ENCODE measurements at regions not wholly inside any gene's neighbourhood (a gene's known extent, or its start where the extent isn't known, plus 50 kb on each side); places are given as distances from the start of the nearest gene placed in this dataset.
"Not testable (repeated sequence)": the region's sequence is repeated elsewhere in the genome, so short reads cannot be mapped to it uniquely, and the experiment has no call there.

DNA sequence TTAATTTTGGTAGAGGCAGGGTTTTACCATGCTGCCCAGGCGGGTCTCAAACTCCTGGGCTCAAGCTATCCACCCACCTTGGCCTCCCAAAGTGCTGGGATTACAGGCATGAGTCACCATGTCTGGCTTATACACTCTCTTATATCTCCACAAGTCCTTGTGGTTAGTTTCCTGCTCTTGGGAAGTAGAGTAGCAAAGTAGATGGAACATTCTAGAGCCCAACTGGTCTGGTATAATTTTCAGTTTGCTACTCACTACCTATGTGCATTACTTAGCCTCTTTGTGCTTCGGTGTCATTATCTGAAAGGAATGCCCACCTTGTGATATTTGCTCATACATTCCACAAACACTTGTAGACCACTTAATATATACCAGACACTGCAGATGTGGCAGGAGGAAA is 96.6 kb upstream of the IPO9 start:
- TF ChIP-seq, protein P1, sequence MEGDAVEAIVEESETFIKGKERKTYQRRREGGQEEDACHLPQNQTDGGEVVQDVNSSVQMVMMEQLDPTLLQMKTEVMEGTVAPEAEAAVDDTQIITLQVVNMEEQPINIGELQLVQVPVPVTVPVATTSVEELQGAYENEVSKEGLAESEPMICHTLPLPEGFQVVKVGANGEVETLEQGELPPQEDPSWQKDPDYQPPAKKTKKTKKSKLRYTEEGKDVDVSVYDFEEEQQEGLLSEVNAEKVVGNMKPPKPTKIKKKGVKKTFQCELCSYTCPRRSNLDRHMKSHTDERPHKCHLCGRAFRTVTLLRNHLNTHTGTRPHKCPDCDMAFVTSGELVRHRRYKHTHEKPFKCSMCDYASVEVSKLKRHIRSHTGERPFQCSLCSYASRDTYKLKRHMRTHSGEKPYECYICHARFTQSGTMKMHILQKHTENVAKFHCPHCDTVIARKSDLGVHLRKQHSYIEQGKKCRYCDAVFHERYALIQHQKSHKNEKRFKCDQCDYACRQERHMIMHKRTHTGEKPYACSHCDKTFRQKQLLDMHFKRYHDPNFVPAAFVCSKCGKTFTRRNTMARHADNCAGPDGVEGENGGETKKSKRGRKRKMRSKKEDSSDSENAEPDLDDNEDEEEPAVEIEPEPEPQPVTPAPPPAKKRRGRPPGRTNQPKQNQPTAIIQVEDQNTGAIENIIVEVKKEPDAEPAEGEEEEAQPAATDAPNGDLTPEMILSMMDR (conservative IDR thresholded peaks at IDR 0.05) = no peak
- TF ChIP-seq ZFX (IDR thresholded peaks at IDR 0.05) = no peak
- H3K27ac ChIP-seq = no peak overlapping the region

DNA sequence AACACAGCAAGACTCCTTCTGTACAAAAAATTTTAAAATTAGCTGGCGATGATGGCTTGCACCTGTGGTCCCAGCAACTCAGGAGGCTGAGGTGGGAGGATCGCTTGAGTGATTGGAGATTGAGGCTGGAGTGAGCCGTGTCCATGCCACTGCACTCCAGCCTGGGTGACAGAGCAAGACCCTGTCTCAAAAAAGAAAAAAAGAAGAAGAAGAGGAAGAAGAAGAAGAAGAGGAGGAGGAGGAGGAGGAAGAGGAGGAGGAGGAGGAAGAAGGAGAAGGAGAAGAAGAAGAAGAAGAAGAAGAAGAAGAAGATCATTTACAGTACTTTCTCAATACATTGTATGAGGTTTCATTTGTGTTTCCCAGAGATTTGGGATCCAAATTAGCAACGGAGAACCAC is 94.7 kb upstream of the IPO9 start:
- not testable (repeated sequence) for H3K27ac ChIP-seq

DNA sequence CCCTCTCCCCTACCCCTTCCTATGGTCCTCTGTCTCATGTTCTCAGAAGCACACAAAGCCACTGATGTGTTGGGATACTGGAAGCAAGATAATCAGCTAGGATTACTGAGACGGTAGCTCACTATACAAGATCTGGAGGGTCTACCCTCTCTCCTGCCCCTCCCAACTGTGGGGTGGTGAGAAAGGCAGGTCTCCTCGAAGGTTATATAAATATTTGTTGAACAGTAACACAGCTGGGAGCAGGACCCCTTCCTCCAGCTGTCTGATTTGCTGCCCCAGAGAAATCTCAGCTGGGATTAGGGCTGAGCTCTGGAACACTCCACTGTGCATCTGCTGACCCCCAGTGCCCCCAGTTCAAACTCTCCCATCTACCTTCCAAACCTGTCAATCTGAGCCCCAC is 94.2 kb upstream of the IPO9 start:
- H3K27ac ChIP-seq = no peak overlapping the region
- TF ChIP-seq, protein P1 (conservative IDR thresholded peaks at IDR 0.05) = no peak
- no peak for TF ChIP-seq ZFX (IDR thresholded peaks at IDR 0.05)

DNA sequence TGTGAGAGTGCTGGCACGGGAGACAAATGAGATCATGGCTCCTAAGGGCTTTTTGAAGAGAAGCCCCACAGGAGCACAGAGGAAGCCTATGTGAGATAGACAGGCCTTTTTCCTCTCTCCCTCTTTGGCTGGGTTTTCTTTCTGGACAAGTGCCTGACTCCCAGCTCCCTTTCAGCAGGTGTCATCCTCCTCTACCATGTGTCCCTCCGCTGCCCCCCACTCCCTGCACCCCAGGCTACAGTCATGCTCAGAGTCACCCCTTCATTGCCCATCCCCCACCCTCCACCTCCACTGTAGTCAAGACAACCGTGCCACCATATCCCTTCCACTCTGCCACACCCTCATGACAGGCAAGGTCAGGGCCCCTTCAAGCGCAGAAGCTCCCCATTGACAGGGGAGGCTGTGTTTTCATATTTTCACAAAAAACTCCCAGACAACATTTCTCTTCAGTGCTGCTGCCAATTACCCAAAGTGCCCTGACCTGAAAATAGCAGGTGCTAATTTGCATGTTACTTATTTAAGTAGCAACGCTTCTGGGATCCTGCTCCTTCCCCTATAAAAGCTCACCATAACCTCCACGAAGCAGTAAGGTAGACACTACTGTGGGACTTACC is 92.1 kb upstream of the IPO9 start:
- no peak for TF ChIP-seq ZFX (IDR thresholded peaks at IDR 0.05)
- TF ChIP-seq, protein P1 (conservative IDR thresholded peaks at IDR 0.05) = no peak
- H3K27ac ChIP-seq = no peak overlapping the region

DNA sequence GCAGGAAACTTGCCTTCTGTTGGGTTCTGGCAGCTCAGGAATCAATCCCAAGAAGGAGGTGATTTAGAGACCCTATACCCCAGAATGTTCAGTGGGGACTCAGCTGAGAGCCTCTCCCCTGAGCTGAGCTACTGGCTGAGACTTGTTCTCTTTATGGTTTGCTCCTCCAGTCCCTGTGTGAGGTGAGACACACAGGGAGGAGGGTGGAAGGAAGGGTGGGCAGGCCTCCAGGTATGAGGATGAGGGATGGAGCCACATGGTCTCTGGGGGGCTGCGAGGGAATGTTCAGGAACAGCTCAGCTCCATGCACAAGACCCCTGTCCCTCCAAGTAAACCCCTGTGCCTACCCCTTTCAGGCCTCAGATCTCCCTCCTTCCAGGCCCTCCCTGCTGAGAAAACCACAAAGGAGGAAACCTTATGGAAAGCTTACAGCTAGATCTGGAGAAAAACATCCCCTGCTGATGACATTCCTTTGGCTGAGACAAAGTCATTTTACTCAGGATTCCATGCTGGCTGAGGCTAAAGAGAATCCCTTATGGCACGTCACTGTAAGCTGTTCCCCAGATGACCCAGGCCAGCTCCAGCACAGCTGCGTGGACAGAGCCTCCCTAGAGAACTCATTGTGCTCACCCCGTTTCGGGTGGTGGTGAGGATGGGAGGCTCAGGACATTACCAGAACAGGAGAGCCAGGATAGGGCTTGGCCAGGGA is 91.5 kb upstream of the IPO9 start:
- no peak overlapping the region for H3K27ac ChIP-seq
- no peak for TF ChIP-seq ZFX (IDR thresholded peaks at IDR 0.05)
- TF ChIP-seq, protein P1 (conservative IDR thresholded peaks at IDR 0.05) = no peak

DNA sequence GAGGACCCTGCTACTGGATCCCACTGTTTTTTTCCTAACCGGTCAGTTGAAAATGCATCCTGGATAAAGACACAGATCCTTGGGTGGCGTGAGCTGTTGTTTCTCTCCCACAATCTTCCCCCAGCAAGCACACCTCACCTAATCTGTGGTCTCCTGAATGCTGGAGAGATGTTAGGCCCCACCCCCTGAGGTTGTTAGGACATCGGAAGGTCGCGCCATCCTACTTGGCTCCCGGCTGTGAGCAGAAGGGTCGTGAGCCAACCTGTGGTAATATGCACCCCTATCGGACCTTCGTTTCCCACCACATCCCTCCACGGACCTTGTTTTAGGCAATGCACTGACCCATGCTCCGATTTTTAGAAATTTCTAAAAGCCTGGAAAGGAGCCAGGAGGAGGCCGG is 89.9 kb upstream of the IPO9 start:
- no peak for TF ChIP-seq ZFX (IDR thresholded peaks at IDR 0.05)
- TF ChIP-seq, protein P1 (conservative IDR thresholded peaks at IDR 0.05) = no peak
- H3K27ac ChIP-seq = no peak overlapping the region

DNA sequence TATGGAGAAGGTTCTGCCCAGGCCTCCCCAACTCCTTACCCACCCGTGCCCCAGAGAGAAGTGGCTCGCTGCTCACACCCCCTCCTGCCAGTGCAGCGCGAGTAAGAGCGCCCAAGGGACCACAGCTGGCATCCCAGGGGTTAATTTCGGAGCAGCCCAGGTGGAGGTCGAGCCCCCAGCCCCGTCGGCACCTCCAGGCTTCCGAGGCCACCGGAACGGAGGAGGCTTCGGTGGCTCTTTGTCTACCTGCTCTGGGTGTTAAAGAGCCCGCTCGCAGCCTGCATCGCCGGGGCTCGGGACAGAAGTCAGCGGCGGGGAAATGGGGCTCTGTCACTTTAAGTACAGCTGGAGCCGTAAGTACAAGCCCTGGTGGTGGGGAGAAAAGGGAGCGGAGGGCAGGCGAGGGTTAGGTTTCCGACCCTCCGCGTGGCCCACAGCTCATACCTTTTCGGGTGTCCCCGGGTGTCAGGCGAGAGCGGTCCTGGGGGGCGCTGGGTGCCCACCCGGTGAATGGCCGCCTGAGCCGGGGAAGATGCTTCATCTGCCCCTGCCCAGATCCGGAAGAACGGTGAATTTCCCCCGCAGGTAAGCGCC is 89.4 kb upstream of the IPO9 start:
- TF ChIP-seq, protein P1 (conservative IDR thresholded peaks at IDR 0.05) = no peak
- TF ChIP-seq ZFX (IDR thresholded peaks at IDR 0.05) = no peak
- H3K27ac ChIP-seq = no peak overlapping the region

All from C4-2B (cell line).